Immature natural killer cell (primary cell): ENCODE measurements at regions not wholly inside any gene's neighbourhood (a gene's known extent, or its start where the extent isn't known, plus 50 kb on each side); places are given as distances from the start of the nearest gene placed in this dataset.

Source experiments
- DNase-seq, 3 donors: peaks; one replicate each; pipeline ENCODE4 v3.0.0; 2022; ENCODE audit warnings: mixed read lengths in 1 of 3
- H3K27ac Mint-ChIP-seq, 6 donors: one replicate each; pipeline ENCODE4 v1.8.0; 2020; ENCODE audit warnings: mixed read lengths in 6 of 6, mild to moderate bottlenecking in 5 of 6, inconsistent platforms in 4 of 6, moderate library complexity in 3 of 6
- H3K27me3 Mint-ChIP-seq, 3 donors: one replicate each; pipeline ENCODE4 v1.8.0; 2020 to 2021; ENCODE audit warnings: low read depth in 3 of 3, mild to moderate bottlenecking in 3 of 3, mixed read lengths in 3 of 3, moderate library complexity in 3 of 3, inconsistent platforms in 1 of 3
- H3K36me3 Mint-ChIP-seq, 3 donors: one replicate each; pipeline ENCODE4 v1.8.0; 2020; ENCODE audit warnings: mixed read lengths in 3 of 3, inconsistent platforms in 2 of 3, mild to moderate bottlenecking in 2 of 3
- H3K4me1 Mint-ChIP-seq, 2 donors: one replicate each; pipeline ENCODE4 v1.8.0; 2020; ENCODE audit warnings: inconsistent platforms in 2 of 2, mild to moderate bottlenecking in 2 of 2, mixed read lengths in 2 of 2, moderate library complexity in 1 of 2
- H3K4me3 Mint-ChIP-seq, 5 donors: one replicate each; pipeline ENCODE4 v1.8.0; 2020; ENCODE audit warnings: mild to moderate bottlenecking in 5 of 5, mixed read lengths in 5 of 5, inconsistent platforms in 3 of 5, moderate library complexity in 3 of 5
- H3K9me3 Mint-ChIP-seq, 6 donors: one replicate each; pipeline ENCODE4 v1.8.0; 2020; ENCODE audit warnings: mild to moderate bottlenecking in 6 of 6, mixed read lengths in 6 of 6, inconsistent platforms in 4 of 6, moderate library complexity in 3 of 6

- no peaks in the 10 kb centered on the region for H3K36me3 Mint-ChIP-seq
- DNase-seq: no peak
- H3K9me3 Mint-ChIP-seq: no peaks in the 10 kb centered on the region
- no peak overlapping the region for H3K4me3 Mint-ChIP-seq
- peaks cover 6 to 10% of the 10 kb centered on the region in 2 donors for H3K4me1 Mint-ChIP-seq
- peaks cover 8 to 25% (median 12%) of the 10 kb centered on the region in 3 donors for H3K27me3 Mint-ChIP-seq
- no peak overlapping the region for H3K27ac Mint-ChIP-seq
These were observed 1493.7 kb downstream of the TBC1D22A start for GRCh38 chr22:48256041-48256739.

- H3K36me3 Mint-ChIP-seq: no peaks in the 10 kb centered on the region
- peaks cover 6 to 10% of the 10 kb centered on the region in 2 donors for H3K4me1 Mint-ChIP-seq
- H3K27me3 Mint-ChIP-seq: peaks cover 13 to 27% (median 14%) of the 10 kb centered on the region in 3 donors
- H3K9me3 Mint-ChIP-seq: no peaks in the 10 kb centered on the region
- no peak overlapping the region for H3K4me3 Mint-ChIP-seq
- H3K27ac Mint-ChIP-seq: no peak overlapping the region
- no peak for DNase-seq
These were observed 1491.9 kb downstream of the TBC1D22A start for GRCh38 chr22:48254311-48254873.

DNA sequence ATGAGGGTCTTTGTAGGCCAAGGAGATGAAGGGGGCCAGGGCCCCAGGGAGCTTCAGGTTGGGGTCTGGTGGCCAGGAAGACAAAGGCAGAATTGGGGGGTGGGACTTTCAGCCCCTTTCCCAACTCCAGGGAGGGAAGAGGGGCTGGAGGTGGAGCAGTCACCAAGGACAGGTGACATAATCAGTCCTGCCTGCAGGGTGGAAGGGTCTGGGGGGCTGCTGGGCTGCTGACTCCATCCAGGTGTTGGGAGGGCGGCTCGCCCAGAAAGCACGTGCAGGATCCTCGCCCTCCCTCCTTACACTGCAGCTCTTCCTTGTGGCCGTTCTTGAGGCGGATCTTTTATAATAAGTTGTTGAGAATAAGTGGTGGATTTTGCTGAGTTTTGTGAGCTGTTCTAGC, 1491.1 kb downstream of the TBC1D22A start:
- Mint-ChIP-seq H3K27me3 (peaks cover 13 to 25% (median 14%) of the 10 kb centered on the region in 3 donors), H3K9me3 (no peaks in the 10 kb centered on the region), H3K36me3 (no peaks in the 10 kb centered on the region), H3K27ac (no peak overlapping the region), H3K4me3 (no peak overlapping the region), H3K4me1 (peaks cover 6 to 10% of the 10 kb centered on the region in 2 donors)
- no peak for DNase-seq

DNA sequence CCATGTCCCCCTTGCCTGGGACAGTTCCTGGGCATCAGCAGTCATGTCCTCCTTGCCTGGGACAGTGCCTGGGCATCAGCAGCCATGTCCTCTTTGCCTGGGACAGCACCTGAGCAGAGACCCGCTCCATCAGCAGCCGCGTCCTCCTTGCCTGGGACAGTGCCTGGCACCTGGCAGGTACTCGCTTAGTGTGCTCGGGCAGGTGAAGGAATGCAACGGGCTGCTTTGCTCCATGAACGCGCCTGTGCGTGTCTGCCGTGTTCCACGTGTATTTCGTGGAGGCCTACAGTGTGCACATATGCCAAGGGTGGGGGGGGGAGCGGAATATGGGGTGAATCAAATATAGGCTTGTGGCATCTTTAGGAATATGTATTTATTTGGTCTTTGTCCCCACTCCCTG, 1490.7 kb downstream of the TBC1D22A start:
- H3K4me3 Mint-ChIP-seq: no peak overlapping the region
- H3K27ac Mint-ChIP-seq: no peak overlapping the region
- no peak for DNase-seq
- peaks cover 3 to 7% of the 10 kb centered on the region in 2 donors for H3K4me1 Mint-ChIP-seq
- no peaks in the 10 kb centered on the region for H3K9me3 Mint-ChIP-seq
- no peaks in the 10 kb centered on the region for H3K36me3 Mint-ChIP-seq
- H3K27me3 Mint-ChIP-seq: peaks cover 14 to 27% (median 18%) of the 10 kb centered on the region in 3 donors

DNA sequence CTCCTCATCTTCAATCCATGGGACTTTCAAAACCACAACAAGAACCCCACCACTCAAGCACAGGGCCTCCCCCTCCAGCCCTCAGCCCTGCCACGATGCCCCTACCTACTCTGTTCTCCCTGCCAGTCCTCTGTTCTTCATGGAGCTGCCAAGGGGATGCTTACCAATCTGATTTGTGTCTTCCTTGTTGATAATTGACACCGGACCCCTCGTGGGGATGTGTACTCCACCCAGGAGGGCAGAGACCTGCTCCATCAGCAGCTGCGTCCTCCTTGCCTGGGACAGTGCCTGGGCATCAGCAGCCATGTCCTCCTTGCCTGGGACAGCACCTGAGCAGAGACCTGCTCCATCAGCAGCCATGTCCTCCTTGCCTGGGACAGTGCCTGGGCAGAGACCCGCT, 1489.2 kb downstream of the TBC1D22A start:
- Mint-ChIP-seq H3K27ac (no peak overlapping the region), H3K4me3 (no peak overlapping the region), H3K27me3 (peaks cover 19 to 26% (median 21%) of the 10 kb centered on the region in 3 donors)

GRCh38 chr22:48250937-48251530, 1488.6 kb downstream of the TBC1D22A start:
- Mint-ChIP-seq H3K27me3 (peaks cover 21 to 26% (median 24%) of the 10 kb centered on the region in 3 donors), H3K4me3 (no peak overlapping the region), H3K36me3 (no peaks in the 10 kb centered on the region), H3K4me1 (peaks cover 6 to 9% of the 10 kb centered on the region in 2 donors), H3K27ac (no peak overlapping the region), H3K9me3 (no peaks in the 10 kb centered on the region)
- DNase-seq: no peak

More for the DNA sequence above, 1489.2 kb downstream of the TBC1D22A start:
- DNase-seq: no peak
- peaks cover 0 to 3% of the 10 kb centered on the region in 2 donors for H3K4me1 Mint-ChIP-seq
- no peaks in the 10 kb centered on the region for H3K9me3 Mint-ChIP-seq
- no peaks in the 10 kb centered on the region for H3K36me3 Mint-ChIP-seq

GRCh38 chr22:48250286-48250895, 1487.9 kb downstream of the TBC1D22A start:
- H3K27ac Mint-ChIP-seq: no peak overlapping the region
- no peak overlapping the region for H3K4me3 Mint-ChIP-seq
- no peak for DNase-seq
- H3K36me3 Mint-ChIP-seq: no peaks in the 10 kb centered on the region
- peaks cover 19 to 29% (median 20%) of the 10 kb centered on the region in 3 donors for H3K27me3 Mint-ChIP-seq
- no peaks in the 10 kb centered on the region for H3K9me3 Mint-ChIP-seq
- H3K4me1 Mint-ChIP-seq: peaks cover 12 to 15% of the 10 kb centered on the region in 2 donors

GRCh38 chr22:48249713-48250268, 1487.3 kb downstream of the TBC1D22A start:
- no peak for DNase-seq
- Mint-ChIP-seq H3K27me3 (peaks cover 17 to 35% (median 23%) of the 10 kb centered on the region in 3 donors), H3K9me3 (no peaks in the 10 kb centered on the region), H3K4me3 (no peak overlapping the region), H3K36me3 (no peaks in the 10 kb centered on the region), H3K27ac (no peak overlapping the region), H3K4me1 (peaks cover 18 to 21% of the 10 kb centered on the region in 2 donors)

DNA sequence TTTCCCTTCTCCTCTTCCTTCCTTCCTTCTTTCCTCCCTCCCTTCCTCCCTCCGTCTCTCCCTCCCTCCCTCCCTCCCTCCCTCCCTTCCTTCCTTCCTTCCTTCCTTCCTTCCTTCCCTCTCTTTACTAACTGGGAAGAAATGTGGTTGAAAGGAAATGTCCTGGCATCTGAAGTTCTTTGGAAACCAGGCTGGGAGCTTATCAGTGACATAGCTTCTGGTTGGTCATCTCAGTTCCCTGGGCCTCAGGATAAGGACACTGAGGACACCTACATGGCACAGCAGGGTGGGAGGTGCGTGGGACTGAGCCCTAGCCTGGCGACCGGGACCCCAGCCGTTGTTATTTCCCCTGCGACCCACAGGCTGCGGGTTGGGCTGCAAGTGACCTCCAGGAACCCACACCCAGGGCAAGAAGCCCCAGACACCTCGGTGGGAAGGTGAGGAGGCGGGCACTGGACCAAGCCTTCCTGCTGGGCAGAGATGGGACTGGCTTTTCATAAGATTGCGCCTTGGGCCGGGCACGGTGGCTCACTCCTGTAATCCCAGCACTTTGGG, 1486.5 kb downstream of the TBC1D22A start:
- H3K27me3 Mint-ChIP-seq: peaks cover 17 to 39% (median 28%) of the 10 kb centered on the region in 3 donors
- peaks cover 26 to 29% of the 10 kb centered on the region in 2 donors for H3K4me1 Mint-ChIP-seq
- H3K36me3 Mint-ChIP-seq: no peaks in the 10 kb centered on the region
- H3K9me3 Mint-ChIP-seq: no peaks in the 10 kb centered on the region
- DNase-seq: no peak
- no peak overlapping the region for H3K4me3 Mint-ChIP-seq
- no peak overlapping the region for H3K27ac Mint-ChIP-seq

GRCh38 chr22:48247829-48248228, 1485.4 kb downstream of the TBC1D22A start:
- H3K4me3 Mint-ChIP-seq: no peak overlapping the region
- no peak for DNase-seq
- H3K27me3 Mint-ChIP-seq: peaks cover 16 to 38% (median 37%) of the 10 kb centered on the region in 3 donors
- H3K27ac Mint-ChIP-seq: no peak overlapping the region
- no peaks in the 10 kb centered on the region for H3K36me3 Mint-ChIP-seq
- H3K4me1 Mint-ChIP-seq: peaks cover 38 to 41% of the 10 kb centered on the region in 2 donors
- no peaks in the 10 kb centered on the region for H3K9me3 Mint-ChIP-seq

GRCh38 chr22:48245196-48245485, 1482.7 kb downstream of the TBC1D22A start:
- Mint-ChIP-seq H3K4me1 (peaks cover 65 to 67% of the 10 kb centered on the region in 2 donors), H3K27ac (peak overlapping the region in 5 of 6 donors; percentile 50 to 91 (median 81)), H3K9me3 (no peaks in the 10 kb centered on the region), H3K36me3 (peaks cover 0 to 2% (median 0%) of the 10 kb centered on the region in 3 donors), H3K27me3 (peaks cover 19 to 37% (median 34%) of the 10 kb centered on the region in 3 donors), H3K4me3 (peak overlapping the region; percentile 57 to 85 (median 82))
- peak; percentile 59 to 70 (median 70) for DNase-seq

DNA sequence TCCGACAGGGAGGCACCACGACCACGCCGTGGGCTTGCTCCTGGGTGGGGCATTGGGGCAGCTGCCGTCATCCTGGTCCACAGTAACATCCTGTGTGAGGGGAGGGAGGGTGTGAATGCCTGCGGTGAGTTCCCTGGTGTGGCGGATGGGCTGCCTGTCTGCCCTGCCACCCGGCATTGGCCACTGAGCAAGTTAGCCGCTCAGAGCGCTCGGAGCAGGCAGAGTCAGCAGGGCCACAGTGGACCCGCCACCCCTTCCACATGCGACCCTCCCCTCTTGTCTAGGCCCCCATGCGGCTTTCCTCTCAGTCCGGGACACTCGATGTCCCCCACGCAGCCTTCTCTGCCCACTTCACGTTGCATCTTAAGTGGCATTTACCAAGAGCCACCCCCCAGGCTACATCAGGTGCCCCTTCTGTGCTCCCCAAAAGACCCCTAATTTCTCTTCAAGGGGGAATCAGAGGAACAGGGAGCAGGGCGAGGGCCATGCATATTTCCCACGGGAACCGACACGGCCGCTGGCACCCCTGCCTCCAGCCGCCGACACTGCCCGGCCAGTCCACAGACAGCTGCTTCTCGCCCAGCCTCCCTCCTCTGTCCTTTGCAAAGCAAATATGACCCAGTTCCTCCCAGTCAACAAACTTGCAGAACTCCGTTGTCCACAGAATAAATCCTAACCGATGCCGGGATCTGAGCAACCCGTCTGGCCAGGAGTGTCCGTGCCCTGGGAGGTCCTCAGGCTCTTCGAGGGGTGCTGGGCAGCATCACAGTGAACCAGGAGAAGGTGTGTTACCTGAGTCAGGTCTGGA, 1482.1 kb downstream of the TBC1D22A start:
- H3K4me1 Mint-ChIP-seq: peaks cover 70 to 73% of the 10 kb centered on the region in 2 donors
- H3K4me3 Mint-ChIP-seq: peak overlapping the region; percentile 57 to 85 (median 82)
- peaks cover 21 to 37% (median 34%) of the 10 kb centered on the region in 3 donors for H3K27me3 Mint-ChIP-seq
- peaks cover 0 to 2% (median 0%) of the 10 kb centered on the region in 3 donors for H3K36me3 Mint-ChIP-seq
- DNase-seq: peak; percentile 60 to 68 (median 63)
- peak overlapping the region in 5 of 6 donors; percentile 65 to 91 (median 81) for H3K27ac Mint-ChIP-seq
- H3K9me3 Mint-ChIP-seq: no peaks in the 10 kb centered on the region

- H3K4me1 Mint-ChIP-seq: peaks cover 79 to 81% of the 10 kb centered on the region in 2 donors
- DNase-seq: no peak
- H3K27ac Mint-ChIP-seq: peak overlapping the region in 1 of 6 donors; percentile 55
- peaks cover 0 to 2% (median 0%) of the 10 kb centered on the region in 3 donors for H3K36me3 Mint-ChIP-seq
- H3K9me3 Mint-ChIP-seq: no peaks in the 10 kb centered on the region
- H3K4me3 Mint-ChIP-seq: peak overlapping the region in 4 of 5 donors; percentile 21 to 84 (median 68)
- H3K27me3 Mint-ChIP-seq: peaks cover 21 to 34% (median 27%) of the 10 kb centered on the region in 3 donors
These were observed 1480.0 kb downstream of the TBC1D22A start for GRCh38 chr22:48242461-48242864.
